Central memory CD4-positive, alpha-beta T cell (primary cell): ENCODE measurements at regions not wholly inside any gene's neighbourhood (a gene's known extent, or its start where the extent isn't known, plus 50 kb on each side); places are given as distances from the start of the nearest gene placed in this dataset.

Experiments
- DNase-seq: peaks from one replicate; pipeline ENCODE4 v3.0.0; 2022

DNA sequence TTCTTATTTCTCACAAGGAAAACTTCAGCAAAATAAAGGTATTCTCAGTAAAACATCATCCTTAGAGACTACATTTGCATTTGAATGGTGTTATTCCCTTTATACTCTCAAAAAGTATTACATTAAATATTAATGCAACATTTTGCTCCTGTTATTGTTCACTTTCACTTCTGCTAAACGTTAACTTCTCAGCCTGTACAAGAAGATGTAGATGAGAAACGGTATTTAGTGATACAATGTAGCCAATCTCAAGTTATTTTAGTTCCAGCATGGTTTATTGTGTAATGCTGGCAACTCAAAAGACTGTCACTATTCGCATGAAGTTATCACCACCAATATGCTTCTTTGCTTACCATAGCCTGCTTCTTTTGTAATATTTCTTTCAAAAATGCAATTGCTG is 514.1 kb downstream of the CPS1 start:
- no peak for DNase-seq

DNA sequence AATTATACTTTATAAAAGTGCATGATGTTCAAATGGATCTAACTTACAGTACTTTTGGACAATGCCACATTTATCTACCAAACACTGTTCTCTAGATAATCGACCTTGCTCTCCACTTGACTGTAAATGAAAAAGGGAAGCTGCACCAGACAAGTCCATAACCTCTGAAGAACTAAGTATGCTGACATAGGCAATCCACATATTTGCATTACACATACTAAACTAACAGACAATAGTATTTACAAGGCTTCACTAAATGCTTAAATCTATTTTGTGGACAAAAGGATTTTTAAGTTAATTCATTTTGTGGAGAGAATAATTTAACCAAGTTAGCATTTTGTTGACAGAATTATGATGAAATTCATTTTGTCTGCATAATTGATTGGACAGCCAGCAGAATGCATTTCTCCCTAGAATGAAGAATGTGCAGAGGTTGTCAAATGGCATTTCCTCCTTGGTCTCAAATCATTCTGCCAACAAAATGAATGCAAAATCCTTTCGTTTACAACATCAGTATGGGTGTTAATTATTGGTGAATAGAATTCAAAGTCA is 520.9 kb downstream of the CPS1 start:
- no peak for DNase-seq

DNA sequence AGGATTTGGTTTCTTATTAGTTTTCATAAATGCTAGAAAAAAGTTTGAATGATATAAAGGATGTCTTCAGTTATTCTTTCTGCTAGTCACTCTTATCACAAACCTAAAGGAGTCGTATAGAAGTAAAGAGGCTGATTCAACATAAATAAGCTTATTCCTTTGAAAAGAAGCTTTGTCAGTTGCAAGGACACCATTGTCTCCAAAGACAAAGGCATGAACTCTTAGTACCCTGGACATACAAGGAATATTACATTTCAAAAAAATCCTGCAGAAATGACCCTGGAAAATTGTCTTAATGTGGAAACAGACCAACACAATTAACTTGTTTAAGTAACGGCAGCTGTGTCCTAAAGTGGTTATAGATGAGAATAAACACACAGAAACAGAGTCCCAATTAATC is 528.0 kb downstream of the CPS1 start:
- no peak for DNase-seq

DNA sequence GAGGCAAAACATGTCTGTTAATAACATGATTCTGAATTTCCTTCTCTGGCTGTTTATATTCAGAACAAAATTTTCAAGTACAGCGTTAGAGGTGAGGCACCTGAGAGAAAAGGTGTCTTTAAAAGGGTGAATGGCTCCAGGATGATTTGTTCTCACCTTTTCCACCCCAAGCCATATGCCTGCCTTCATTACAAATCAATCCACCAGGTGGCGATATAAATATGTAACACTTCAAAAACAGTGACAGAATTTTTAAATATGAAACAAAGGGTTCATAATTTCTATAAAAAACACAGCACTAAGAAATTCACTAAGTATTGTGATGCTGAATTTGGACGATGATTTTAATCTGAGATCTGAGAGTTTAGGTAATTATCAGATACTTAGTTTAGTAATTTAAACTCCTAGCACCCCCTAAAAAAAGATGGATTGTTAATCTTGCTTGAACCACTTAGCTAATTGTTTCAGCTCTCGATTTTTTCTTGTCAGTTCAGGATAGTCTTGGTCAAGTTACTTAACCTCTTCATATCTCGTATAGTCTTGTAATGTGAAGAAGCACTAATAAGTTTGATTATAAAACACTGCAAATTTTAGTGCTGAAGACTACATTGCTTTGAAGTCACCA is 528.8 kb downstream of the CPS1 start:
- no peak for DNase-seq

DNA sequence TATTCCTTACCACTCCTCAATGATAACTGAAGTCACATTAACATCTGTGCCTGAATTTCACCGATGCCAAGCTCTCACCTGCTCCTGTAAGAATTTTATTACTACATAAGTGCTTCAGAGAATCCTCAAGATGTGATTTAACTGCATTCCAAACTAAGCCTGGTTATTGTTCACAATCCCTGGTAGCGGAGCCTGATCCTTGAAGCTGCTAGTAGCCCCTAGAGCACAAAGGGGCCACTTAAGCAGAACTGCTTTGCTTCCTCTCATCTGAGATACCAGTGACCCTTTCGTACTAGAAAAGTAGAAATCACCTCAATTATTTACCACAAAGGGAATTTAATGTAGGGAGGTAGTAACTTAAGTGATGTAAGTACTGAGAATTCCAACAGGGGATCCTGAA is 529.6 kb downstream of the CPS1 start:
- DNase-seq = no peak

DNA sequence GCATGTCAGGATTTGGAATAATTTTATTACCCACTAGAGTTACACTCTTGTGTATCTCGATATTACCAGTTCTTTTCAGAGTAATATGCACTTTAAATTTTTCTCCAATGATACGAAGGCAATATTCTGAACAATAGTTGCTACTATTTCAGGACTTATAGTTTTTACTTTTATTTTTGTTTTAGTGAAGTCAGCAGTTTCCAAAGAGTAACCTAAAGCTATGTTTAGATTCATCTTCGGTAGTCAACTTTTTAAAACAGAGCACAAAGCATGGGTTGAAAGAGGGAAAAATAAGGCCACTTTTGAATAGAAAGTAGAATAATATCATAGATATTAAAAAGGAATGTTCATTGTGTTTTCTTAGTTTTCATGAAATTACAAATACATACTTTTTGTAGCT is 532.7 kb downstream of the CPS1 start:
- no peak for DNase-seq

DNA sequence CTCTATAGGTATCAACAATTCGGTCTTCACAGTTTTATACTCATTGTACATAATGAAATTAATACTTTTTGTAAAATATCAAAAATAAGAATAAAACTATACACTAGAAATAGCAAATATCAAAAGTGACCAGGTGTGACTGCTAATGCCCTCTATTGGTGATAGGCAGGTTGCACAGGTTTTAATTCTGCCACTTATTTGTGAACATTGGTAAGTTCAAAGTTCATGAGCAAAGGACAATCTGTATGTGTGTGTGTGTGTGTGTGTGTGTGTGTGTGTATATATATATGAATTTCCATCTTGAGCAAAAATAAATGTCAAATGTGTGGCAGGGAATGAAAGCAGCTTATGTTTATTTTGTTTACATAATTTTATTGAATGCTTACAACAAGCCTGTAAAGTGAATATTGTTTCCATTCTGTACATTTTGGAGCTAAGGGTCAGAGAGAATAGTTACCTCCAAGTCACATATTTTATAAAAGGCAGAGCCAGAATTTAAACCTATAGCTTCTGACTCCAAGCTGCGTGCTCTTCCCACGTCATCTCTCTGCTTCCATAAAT is 537.4 kb downstream of the CPS1 start:
- no peak for DNase-seq

DNA sequence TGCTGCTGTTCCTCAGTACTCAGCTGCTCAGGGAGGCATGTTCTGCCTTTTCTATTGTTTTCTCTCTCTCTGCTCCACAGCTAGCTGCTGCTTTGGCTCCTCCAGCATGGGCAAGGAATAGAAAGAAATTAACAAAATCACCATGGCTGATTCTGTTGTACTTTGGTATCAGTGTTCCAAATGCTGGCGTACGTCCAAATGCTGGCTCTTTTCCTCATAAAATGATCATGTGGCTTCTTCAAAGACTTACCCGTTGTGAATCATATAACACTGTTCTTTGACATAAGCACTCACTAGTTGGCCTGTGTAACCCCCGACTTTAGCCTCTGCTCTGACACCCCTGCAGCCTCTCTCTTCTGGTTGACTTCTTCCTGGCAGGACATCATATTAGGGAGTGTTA is 547.6 kb downstream of the CPS1 start:
- DNase-seq = no peak

DNA sequence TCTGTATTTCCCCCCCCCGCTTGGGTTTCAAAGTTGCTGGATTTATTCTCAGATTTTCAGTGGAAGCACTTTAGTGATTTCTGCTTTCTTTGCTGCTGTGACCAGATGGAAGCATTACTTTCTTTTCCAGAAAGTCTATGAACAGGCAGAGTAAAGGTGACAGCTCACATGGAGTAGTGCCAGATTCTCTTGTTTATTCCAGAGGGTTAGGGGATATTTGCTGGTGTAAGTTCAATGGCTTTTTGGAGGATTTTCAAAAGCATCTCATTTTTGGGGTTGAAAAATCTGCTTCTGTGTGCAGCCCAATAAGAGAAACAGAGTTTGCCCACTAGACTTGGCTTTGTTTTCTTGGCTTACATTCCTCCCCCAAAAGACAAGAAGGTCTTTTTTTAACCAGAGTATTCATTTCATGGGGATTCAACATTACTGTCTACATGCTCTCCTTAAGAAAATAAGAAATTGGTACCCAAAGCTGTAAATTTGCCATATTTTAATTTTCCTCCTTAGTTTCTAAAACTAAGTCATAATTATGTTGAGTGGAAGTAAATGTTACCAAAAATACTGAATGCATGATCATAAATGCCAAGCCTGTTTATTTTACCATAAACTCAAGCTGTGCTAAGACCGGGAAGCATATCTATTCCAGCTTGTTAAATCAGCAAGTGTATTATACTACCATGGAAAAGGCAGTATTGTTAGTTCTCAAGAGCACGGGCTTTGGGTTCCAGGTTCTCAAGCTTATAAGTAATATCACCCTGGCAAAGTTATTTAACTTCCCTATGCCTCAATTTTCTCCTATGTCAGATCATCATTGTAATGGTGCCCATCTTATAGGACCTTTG is 557.2 kb downstream of the CPS1 start:
- DNase-seq = no peak

DNA sequence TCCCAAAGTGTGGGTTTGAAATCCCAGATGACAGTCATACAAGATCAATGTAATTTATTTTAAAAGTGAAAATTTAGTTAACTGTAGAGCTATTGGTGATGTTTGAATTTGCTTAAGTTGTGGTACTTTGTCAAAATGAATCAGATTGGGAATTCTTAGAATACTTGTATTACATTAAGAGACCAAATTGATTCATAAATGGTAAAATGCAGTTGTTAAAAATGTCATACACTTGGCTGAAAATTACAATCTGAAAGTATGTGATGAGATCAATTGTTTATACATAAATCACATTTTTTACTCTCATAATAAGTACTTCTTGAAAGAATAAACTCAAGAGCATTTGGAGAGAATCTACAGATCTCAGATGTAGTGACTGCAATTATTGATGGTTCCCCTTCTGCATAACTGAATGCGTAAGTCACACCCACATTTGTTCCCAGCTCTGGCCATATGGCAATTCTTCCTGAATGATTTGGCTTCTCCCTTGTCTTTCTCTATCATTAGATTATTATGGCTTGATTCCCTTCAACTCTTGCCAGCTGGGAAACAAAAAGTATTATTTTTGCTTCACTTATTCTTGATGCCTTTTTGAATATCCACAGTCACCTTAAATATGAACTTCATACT is 558.5 kb downstream of the CPS1 start:
- DNase-seq = no peak

DNA sequence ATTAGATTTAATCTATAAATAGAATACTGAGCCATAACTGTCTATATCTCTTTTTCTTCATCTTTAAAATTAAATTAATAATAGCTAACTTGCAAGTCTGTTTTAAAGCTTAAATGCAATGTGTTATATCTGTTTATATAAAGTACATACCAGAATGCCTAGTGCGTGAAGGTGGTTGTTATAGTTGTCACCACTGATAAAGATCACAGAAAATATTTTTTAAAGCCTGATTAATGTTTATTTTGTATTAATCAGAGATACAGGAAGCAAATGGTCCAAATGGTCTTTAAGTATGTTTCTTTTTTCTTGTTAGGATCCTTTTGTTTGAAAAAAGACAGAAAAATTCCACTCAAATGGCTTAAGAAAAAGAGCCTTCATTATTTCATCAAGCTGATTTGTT is 560.6 kb downstream of the CPS1 start:
- no peak for DNase-seq

DNA sequence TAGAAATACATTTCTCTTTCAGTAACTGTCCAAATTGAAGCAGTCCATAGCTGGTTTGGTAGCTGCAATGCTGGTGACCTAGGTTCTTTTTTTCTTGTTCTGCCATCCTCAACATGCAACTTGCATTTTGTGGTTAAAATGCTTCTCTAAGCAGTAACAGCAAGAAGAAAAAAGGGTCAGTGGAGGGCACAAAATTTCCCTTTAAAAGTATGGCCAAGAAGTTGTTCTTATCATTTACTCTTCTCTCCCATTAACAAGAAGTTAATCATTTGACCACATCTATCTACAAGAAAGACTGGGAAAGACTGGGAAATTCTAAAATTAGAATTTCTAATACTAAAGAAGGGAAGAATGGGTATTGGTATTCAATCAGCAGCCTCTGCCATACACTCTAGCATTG is 569.9 kb downstream of the CPS1 start:
- DNase-seq = no peak

DNA sequence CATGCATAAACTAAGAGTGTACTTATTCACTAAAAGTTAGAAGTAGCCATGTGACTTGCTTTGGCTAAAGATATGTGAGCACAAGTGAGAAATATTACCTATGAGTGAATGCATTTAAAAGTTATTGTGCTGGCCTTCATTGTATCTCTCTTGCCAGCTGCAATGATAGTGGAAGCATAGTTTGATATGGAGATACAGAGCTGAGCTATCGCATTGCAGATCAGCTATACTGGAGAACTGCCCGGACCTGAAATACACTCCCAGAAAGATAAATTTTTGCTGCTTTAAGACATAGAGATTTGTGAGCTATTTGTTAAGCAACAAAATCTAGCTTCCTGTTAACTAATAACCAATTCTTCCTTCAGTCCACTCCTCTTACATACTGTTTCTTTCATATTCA is 571.1 kb downstream of the CPS1 start:
- no peak for DNase-seq

DNA sequence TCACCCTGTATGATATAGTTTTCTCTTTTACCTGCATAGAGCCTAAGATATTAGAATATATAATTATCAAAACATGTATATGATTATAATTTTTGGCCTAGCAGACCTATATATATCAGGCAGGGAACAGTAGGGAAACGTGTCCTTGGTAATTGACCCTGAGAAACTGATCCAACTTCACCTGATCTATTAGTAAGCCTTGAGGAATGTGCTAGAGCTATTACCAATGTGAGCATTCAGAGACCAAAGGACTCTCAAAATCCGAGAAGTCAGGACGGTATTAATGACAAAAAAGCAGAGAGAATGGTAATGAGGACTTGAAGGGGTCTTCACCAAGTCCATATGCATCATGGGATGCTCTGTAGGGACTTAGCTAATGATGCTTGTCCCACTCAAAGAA is 571.9 kb downstream of the CPS1 start:
- DNase-seq = no peak

DNA sequence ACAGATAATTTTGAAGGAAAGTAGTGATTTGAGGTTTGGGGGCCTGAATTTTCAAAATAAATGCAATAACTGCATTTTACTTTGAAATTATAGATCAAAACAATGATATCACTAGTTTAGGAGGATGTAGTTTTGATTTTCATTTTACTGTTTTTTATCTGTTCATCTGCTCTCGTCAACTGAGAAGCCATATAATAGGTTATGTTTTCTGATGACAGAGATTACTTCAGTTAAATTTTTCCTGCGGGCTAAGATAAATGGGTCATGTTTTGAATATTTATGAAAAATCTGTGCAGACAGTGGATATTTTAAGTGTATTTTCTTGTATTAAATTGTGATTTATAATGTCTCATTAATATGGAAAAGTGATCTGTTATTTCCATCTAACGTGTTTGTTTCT is 573.4 kb downstream of the CPS1 start:
- no peak for DNase-seq

DNA sequence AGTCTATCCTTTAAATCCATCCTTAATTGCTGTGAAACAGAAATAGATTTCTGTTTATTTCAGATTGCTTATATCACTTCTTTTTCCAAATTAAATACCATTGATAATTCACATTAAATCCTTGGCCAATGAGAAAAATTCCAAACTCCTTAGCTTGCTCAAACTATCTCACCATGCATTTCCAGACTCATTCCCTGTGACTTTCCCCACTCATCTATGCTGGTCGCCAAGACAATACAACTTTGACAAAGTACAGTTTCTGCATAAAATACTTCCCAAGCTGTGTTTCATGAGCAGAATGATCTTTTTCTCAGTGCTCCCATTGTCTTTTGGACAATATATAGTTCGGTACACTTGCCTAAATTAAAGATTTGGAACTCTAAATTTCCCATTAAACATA is 575.6 kb downstream of the CPS1 start:
- DNase-seq = no peak

DNA sequence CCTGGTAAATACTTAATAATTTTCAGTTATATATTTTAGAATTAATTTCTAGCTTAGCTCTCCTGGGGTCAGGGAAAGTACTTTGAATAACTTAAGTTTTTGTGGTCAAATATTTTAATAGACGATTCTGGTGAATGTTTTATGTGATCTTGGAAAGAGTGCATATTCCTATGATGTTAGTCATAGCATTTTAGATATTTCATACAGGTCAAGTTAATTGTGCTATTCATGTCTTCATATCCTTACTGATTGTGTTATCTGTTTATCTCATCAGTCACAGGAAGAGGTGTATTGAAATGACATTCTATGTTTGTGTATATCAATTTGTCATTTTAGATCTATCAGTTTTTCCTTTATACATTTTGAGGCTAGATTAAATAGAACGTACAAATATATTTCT is 576.2 kb downstream of the CPS1 start:
- DNase-seq = no peak

DNA sequence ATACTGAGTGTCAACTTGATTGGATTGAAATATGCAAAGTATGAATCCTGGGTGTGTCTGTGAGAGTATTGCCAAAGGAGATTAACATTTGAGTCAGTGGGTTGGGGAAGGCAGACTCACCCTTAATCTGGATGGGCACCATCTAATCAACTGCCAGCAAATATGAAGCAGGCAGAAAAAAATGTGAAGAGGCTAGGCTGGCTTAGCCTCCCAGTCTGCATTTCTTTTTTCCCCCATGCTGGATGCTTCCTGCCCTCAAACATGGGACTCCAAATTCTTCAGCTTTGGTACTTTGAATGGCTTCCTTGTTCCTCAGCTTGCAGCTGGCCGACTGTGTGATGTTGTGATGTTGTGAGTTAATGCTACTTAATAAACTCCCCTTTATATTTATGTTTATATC is 577.4 kb downstream of the CPS1 start:
- no peak for DNase-seq

DNA sequence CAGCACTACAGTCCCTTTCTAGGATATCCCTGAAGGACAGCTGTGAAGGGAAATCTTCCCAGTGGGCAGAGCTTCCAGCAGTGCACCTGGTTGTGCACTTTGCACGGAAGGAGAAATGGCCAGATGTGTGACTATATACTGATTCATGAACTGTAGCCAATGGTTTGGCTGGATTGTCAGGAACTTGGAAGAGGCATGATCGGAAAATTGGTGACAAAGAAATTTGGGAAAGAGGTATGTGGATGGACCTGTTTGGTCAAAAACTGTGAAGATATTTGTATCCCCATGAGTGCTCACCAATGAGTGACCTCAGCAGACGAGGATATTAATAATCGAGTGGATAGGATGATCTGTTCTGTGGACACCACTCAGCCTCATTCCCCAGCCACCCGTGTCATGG is 582.2 kb downstream of the CPS1 start:
- no peak for DNase-seq

DNA sequence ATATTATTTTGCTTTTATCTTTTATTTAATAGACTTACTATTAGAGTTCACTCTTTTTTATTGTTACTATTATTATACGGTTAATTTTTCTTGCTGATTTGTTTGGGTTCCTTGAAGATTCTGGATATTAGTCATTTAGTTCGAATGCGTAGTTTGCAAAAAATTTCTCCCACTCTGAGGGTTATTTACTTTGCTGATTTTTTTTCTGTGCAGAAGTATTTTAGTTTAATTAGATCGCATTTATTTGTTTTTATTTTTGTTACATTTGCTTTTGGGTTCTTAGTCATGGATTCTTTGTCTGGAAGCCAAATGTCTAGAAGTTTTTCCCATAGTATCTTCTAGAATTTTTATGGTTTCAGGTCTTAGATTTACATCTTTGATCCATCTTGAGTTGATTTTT is 585.2 kb downstream of the CPS1 start:
- no peak for DNase-seq

DNA sequence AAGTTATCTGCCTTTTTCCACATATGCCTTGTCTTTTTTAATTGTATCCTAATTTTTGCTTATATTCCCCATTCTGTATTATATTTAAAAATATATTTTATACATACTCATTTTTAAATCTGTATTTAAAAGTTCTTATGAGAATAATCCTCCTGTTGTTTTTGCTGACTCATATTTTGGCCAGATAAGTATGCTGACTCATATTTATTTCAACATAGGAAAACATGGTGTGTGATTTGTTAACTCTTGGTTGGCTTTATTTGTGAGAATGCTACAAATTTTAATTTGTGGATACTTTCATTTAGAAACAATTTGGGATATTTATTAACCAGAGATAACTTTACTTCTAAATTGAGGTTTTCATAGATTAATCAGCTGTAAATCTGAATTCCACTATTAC is 587.7 kb downstream of the CPS1 start:
- DNase-seq = no peak

DNA sequence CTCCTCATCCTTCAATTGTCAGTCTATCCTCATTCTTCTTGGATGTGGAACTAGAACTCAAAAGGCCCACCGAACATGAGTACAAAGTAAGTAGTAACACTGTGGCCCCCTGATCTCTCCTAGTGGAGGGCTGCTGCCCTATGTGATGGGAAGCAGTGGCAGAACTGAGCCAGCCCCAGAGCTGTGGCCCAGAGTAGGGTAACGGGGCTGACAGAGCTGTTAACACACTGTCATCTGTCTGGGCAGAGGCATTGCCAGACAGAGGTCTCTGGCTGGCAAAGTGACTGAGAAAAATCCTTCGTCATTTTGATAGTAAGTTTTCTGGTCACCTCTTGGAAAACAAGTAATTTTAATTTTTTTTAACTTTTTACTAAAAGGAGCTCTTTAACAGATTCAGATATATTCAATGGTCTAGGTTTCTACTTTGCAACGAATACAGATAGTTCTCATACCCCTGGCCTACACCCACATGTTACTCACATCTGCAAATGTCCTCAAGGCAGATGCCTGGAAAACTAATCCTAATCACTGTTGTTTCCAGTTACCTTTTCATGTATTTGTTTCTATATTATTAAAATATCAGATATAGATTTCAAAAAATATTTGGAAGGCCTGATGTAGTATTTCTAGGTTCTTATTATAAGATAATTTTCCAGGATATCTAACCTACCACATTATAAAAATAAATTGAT is 588.7 kb downstream of the CPS1 start:
- no peak for DNase-seq

DNA sequence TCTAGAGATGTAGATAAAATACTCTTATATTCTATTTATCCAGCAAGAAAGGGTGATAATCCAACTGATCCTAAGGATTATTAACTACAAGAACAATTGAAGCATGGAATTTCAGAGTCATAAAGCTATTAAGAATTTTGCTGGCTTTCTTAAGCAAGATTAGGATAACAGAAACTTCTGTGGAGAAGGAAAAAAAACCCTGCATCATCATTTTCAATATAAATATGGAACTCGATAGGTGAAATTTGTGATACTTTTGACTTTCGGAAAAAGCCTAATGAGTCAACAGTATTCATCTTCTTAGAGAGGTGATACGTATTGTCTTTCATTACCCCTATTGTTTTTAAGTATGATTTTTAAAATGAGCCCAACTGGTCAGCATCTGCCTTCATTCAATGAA is 593.3 kb downstream of the CPS1 start:
- DNase-seq = no peak
